ENCODE measurements at regions not wholly inside any gene's neighbourhood (a gene's known extent, or its start where the extent isn't known, plus 50 kb on each side); places are given as distances from the start of the nearest gene placed in this dataset.

DNA sequence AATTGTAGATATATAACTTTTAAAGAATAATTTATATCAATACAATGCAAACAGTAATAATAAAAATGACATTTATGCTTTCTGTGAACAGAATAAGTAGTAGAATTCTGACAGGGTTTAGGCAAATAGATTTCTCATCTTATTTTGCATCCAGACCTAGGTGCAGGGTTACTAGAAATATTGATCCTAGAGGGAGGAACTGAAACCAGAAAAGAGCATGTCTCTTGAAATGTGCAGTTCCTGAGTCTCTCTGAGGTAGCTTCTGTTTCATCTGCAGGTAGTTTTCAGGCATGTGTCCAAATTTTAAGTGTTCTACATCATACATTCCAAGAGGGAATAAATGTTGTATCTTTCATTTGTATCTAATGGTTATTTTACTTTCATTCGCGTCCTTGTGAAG is 631.9 kb upstream of the ADGRL4 start:
- Histone ChIP-seq H3K4me3 (ENCODE audit: low read depth in 1 of 2, low read length in 2 of 2) (no peak overlapping the region), H3K9ac (ENCODE audit: low read depth in 1 of 2, low read length in 2 of 2) (no peak overlapping the region), H3K27me3 (ENCODE audit: control insufficient read depth in 1 of 2, insufficient read depth in 2 of 2, low read length in 2 of 2) (no peaks in the 10 kb centered on the region), H3K27ac (ENCODE audit: low read depth, low read length) (no peak overlapping the region), H3K36me3 (ENCODE audit: control insufficient read depth in 1 of 2, insufficient read depth in 2 of 2, low read length in 2 of 2) (no peaks in the 10 kb centered on the region), H3K9me3 (ENCODE audit: control insufficient read depth in 1 of 2, low read length in 2 of 2) (peaks cover 0 to 3% of the 10 kb centered on the region in 2 donors), H3K4me1 (ENCODE audit: control insufficient read depth in 1 of 2, insufficient read depth in 2 of 2, low read length in 2 of 2) (no peaks in the 10 kb centered on the region)

DNA sequence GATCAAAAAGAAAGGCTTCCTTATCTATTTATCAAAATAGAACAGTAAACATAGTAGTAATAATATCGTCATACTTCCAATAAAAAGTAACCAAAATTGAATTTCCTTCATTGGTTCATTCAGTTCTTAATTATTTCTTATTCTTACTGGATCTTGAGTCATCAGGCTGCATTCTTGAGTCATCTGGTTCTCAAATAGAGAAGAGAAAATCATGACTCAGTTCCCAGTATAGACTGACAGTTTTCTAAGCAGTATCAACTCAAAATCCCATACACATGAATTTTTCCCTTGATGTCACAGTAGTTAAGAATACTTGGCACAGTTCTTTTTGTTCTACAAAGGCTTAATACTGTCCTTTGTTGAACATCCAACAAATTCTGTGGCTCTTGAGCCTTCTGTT is 626.9 kb upstream of the ADGRL4 start:
- Histone ChIP-seq H3K27ac (ENCODE audit: low read depth, low read length) (no peak overlapping the region), H3K36me3 (ENCODE audit: control insufficient read depth in 1 of 2, insufficient read depth in 2 of 2, low read length in 2 of 2) (no peaks in the 10 kb centered on the region), H3K4me1 (ENCODE audit: control insufficient read depth in 1 of 2, insufficient read depth in 2 of 2, low read length in 2 of 2) (no peaks in the 10 kb centered on the region), H3K9me3 (ENCODE audit: control insufficient read depth in 1 of 2, low read length in 2 of 2) (peaks cover 0 to 3% of the 10 kb centered on the region in 2 donors), H3K9ac (ENCODE audit: low read depth in 1 of 2, low read length in 2 of 2) (no peak overlapping the region), H3K4me3 (ENCODE audit: low read depth in 1 of 2, low read length in 2 of 2) (no peak overlapping the region), H3K27me3 (ENCODE audit: control insufficient read depth in 1 of 2, insufficient read depth in 2 of 2, low read length in 2 of 2) (no peaks in the 10 kb centered on the region)

DNA sequence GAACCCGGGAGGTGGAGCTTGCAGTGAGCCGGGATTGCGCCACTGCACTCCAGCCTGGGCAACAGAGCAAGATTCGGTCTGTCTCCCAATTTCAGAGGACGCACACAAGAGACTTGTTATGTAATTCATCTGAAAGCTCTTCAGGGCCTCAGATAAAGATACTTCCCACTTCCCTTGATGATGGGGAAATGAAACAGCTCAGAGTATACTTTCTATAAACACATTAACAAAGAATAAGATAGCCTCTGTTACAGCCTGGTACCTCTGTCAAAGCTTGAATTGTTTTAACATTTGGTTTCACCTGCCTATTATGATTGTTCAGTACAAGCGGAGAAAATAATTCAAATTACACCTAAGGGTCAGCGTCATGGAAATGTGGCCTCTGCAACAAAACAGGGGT is 622.9 kb upstream of the ADGRL4 start:
- Histone ChIP-seq H3K9me3 (ENCODE audit: control insufficient read depth in 1 of 2, low read length in 2 of 2) (peaks cover 0 to 3% of the 10 kb centered on the region in 2 donors), H3K27me3 (ENCODE audit: control insufficient read depth in 1 of 2, insufficient read depth in 2 of 2, low read length in 2 of 2) (no peaks in the 10 kb centered on the region), H3K27ac (ENCODE audit: low read depth, low read length) (no peak overlapping the region), H3K4me3 (ENCODE audit: low read depth in 1 of 2, low read length in 2 of 2) (no peak overlapping the region), H3K36me3 (ENCODE audit: control insufficient read depth in 1 of 2, insufficient read depth in 2 of 2, low read length in 2 of 2) (no peaks in the 10 kb centered on the region), H3K9ac (ENCODE audit: low read depth in 1 of 2, low read length in 2 of 2) (no peak overlapping the region), H3K4me1 (ENCODE audit: control insufficient read depth in 1 of 2, insufficient read depth in 2 of 2, low read length in 2 of 2) (no peaks in the 10 kb centered on the region)

- Histone ChIP-seq H3K4me1 (ENCODE audit: control insufficient read depth in 1 of 2, insufficient read depth in 2 of 2, low read length in 2 of 2) (no peaks in the 10 kb centered on the region), H3K4me3 (ENCODE audit: low read depth in 1 of 2, low read length in 2 of 2) (no peak overlapping the region), H3K27me3 (ENCODE audit: control insufficient read depth in 1 of 2, insufficient read depth in 2 of 2, low read length in 2 of 2) (no peaks in the 10 kb centered on the region), H3K9me3 (ENCODE audit: control insufficient read depth in 1 of 2, low read length in 2 of 2) (peaks cover 0 to 8% of the 10 kb centered on the region in 2 donors), H3K27ac (ENCODE audit: low read depth, low read length) (no peak overlapping the region), H3K36me3 (ENCODE audit: control insufficient read depth in 1 of 2, insufficient read depth in 2 of 2, low read length in 2 of 2) (no peaks in the 10 kb centered on the region), H3K9ac (ENCODE audit: low read depth in 1 of 2, low read length in 2 of 2) (no peak overlapping the region)
Observed at GRCh38 chr1:79617777-79618176, 611.2 kb upstream of the ADGRL4 start.

DNA sequence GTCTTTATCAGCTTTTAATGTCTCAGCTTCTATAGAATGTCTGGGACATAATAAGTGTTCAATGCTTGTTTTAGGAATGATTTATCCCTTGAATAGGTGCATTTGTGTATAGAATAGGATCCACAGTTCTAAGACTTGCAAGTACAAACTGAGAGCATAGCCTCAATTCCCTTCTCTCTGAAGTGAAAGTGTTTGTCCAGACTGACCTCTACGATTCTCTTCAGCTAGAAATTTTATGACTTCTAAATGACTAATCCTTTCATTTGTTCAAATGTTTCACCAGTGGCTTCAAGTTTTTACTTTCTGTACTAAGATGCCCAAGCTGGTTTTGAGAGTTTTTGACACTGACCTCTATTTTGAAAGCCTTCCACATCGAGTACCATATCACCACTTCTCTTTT is 608.2 kb upstream of the ADGRL4 start:
- no peaks in the 10 kb centered on the region for H3K36me3 ChIP-seq (ENCODE audit: control insufficient read depth in 1 of 2, insufficient read depth in 2 of 2, low read length in 2 of 2)
- H3K9ac ChIP-seq (ENCODE audit: low read depth in 1 of 2, low read length in 2 of 2) = no peak overlapping the region
- no peak overlapping the region for H3K4me3 ChIP-seq (ENCODE audit: low read depth in 1 of 2, low read length in 2 of 2)
- H3K27ac ChIP-seq (ENCODE audit: low read depth, low read length) = no peak overlapping the region
- no peaks in the 10 kb centered on the region for H3K27me3 ChIP-seq (ENCODE audit: control insufficient read depth in 1 of 2, insufficient read depth in 2 of 2, low read length in 2 of 2)
- H3K4me1 ChIP-seq (ENCODE audit: control insufficient read depth in 1 of 2, insufficient read depth in 2 of 2, low read length in 2 of 2) = no peaks in the 10 kb centered on the region
- H3K9me3 ChIP-seq (ENCODE audit: control insufficient read depth in 1 of 2, low read length in 2 of 2) = no peaks in the 10 kb centered on the region

DNA sequence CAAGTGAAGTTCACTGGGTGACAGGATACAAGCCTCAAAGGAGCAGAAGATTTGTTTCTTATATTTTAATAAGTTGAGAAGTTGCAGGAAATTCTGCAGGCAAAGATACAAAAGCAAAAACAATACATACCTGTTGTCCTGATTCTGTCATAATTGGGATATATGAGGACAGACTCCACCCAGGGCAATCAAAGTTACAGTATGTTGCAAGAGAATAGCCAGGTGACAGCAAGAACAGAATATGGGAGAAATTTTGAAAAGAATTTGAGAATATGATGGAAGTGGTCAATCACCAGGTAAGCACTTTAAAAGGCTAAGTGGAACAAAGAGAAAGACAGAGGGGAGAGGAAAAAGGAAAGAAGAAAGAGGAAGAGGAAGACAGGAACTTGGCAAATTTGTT is 607.6 kb upstream of the ADGRL4 start:
- H3K27ac ChIP-seq (ENCODE audit: low read depth, low read length) = no peak overlapping the region
- H3K4me3 ChIP-seq (ENCODE audit: low read depth in 1 of 2, low read length in 2 of 2) = no peak overlapping the region

DNA sequence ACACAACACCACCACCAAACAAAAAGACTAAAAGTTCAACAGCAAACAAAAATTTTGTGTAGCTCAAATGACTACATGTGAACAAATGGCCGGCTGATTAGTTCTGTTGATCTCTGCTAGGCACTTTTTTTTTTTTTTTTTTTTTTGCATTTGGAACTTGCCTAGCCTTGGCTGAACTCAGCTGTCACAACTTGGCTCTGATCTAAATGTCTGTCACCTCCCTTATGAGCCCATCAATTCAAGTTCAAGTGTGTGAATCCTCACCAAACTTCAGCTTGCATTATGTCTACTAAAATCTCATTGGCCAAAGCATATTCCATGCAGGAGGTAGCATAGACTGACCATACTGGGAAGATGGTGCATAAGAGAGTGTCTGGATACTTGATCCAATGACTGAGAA is 606.5 kb upstream of the ADGRL4 start:
- no peaks in the 10 kb centered on the region for H3K9me3 ChIP-seq (ENCODE audit: control insufficient read depth in 1 of 2, low read length in 2 of 2)
- no peak overlapping the region for H3K9ac ChIP-seq (ENCODE audit: low read depth in 1 of 2, low read length in 2 of 2)
- no peak overlapping the region for H3K4me3 ChIP-seq (ENCODE audit: low read depth in 1 of 2, low read length in 2 of 2)
- no peak overlapping the region for H3K27ac ChIP-seq (ENCODE audit: low read depth, low read length)
- no peaks in the 10 kb centered on the region for H3K4me1 ChIP-seq (ENCODE audit: control insufficient read depth in 1 of 2, insufficient read depth in 2 of 2, low read length in 2 of 2)
- no peaks in the 10 kb centered on the region for H3K27me3 ChIP-seq (ENCODE audit: control insufficient read depth in 1 of 2, insufficient read depth in 2 of 2, low read length in 2 of 2)
- no peaks in the 10 kb centered on the region for H3K36me3 ChIP-seq (ENCODE audit: control insufficient read depth in 1 of 2, insufficient read depth in 2 of 2, low read length in 2 of 2)

More for the DNA sequence above, 607.6 kb upstream of the ADGRL4 start:
- H3K36me3 ChIP-seq (ENCODE audit: control insufficient read depth in 1 of 2, insufficient read depth in 2 of 2, low read length in 2 of 2) = no peaks in the 10 kb centered on the region
- no peaks in the 10 kb centered on the region for H3K27me3 ChIP-seq (ENCODE audit: control insufficient read depth in 1 of 2, insufficient read depth in 2 of 2, low read length in 2 of 2)
- H3K9ac ChIP-seq (ENCODE audit: low read depth in 1 of 2, low read length in 2 of 2) = no peak overlapping the region
- H3K9me3 ChIP-seq (ENCODE audit: control insufficient read depth in 1 of 2, low read length in 2 of 2) = no peaks in the 10 kb centered on the region
- H3K4me1 ChIP-seq (ENCODE audit: control insufficient read depth in 1 of 2, insufficient read depth in 2 of 2, low read length in 2 of 2) = no peaks in the 10 kb centered on the region

GRCh38 chr1:79604490-79605198 is 598.1 kb upstream of the ADGRL4 start:
- H3K9me3 ChIP-seq (ENCODE audit: control insufficient read depth in 1 of 2, low read length in 2 of 2) = no peaks in the 10 kb centered on the region
- no peak overlapping the region for H3K4me3 ChIP-seq (ENCODE audit: low read depth in 1 of 2, low read length in 2 of 2)

GRCh38 chr1:79603843-79604242 is 597.3 kb upstream of the ADGRL4 start:
- Histone ChIP-seq H3K9me3 (ENCODE audit: control insufficient read depth in 1 of 2, low read length in 2 of 2) (no peaks in the 10 kb centered on the region), H3K36me3 (ENCODE audit: control insufficient read depth in 1 of 2, insufficient read depth in 2 of 2, low read length in 2 of 2) (no peaks in the 10 kb centered on the region), H3K9ac (ENCODE audit: low read depth in 1 of 2, low read length in 2 of 2) (no peak overlapping the region), H3K27ac (ENCODE audit: low read depth, low read length) (no peak overlapping the region), H3K27me3 (ENCODE audit: control insufficient read depth in 1 of 2, insufficient read depth in 2 of 2, low read length in 2 of 2) (no peaks in the 10 kb centered on the region), H3K4me3 (ENCODE audit: low read depth in 1 of 2, low read length in 2 of 2) (no peak overlapping the region), H3K4me1 (ENCODE audit: control insufficient read depth in 1 of 2, insufficient read depth in 2 of 2, low read length in 2 of 2) (no peaks in the 10 kb centered on the region)

More at GRCh38 chr1:79604490-79605198, 598.1 kb upstream of the ADGRL4 start:
- Histone ChIP-seq H3K4me1 (ENCODE audit: control insufficient read depth in 1 of 2, insufficient read depth in 2 of 2, low read length in 2 of 2) (no peaks in the 10 kb centered on the region), H3K27me3 (ENCODE audit: control insufficient read depth in 1 of 2, insufficient read depth in 2 of 2, low read length in 2 of 2) (no peaks in the 10 kb centered on the region), H3K36me3 (ENCODE audit: control insufficient read depth in 1 of 2, insufficient read depth in 2 of 2, low read length in 2 of 2) (no peaks in the 10 kb centered on the region), H3K27ac (ENCODE audit: low read depth, low read length) (no peak overlapping the region), H3K9ac (ENCODE audit: low read depth in 1 of 2, low read length in 2 of 2) (no peak overlapping the region)

- Histone ChIP-seq H3K9me3 (ENCODE audit: control insufficient read depth in 1 of 2, low read length in 2 of 2) (no peaks in the 10 kb centered on the region), H3K27me3 (ENCODE audit: control insufficient read depth in 1 of 2, insufficient read depth in 2 of 2, low read length in 2 of 2) (no peaks in the 10 kb centered on the region), H3K27ac (ENCODE audit: low read depth, low read length) (no peak overlapping the region)
Observed at GRCh38 chr1:79599257-79599656, 592.7 kb upstream of the ADGRL4 start.

More at GRCh38 chr1:79599257-79599656, 592.7 kb upstream of the ADGRL4 start:
- Histone ChIP-seq H3K36me3 (ENCODE audit: control insufficient read depth in 1 of 2, insufficient read depth in 2 of 2, low read length in 2 of 2) (no peaks in the 10 kb centered on the region), H3K4me3 (ENCODE audit: low read depth in 1 of 2, low read length in 2 of 2) (no peak overlapping the region), H3K4me1 (ENCODE audit: control insufficient read depth in 1 of 2, insufficient read depth in 2 of 2, low read length in 2 of 2) (no peaks in the 10 kb centered on the region), H3K9ac (ENCODE audit: low read depth in 1 of 2, low read length in 2 of 2) (no peak overlapping the region)
